OCI-LY7 (cell line): ENCODE measurements at regions not wholly inside any gene's neighbourhood (a gene's known extent, or its start where the extent isn't known, plus 50 kb on each side); places are given as distances from the start of the nearest gene placed in this dataset.

Experiments
- CTCF ChIP-seq: fragments of 200-600 bp; sonication (generic); conservative IDR thresholded peaks from 2 replicates; pipeline ENCODE4 v1.5.1; 2014; ENCODE audit warnings: mild to moderate bottlenecking, antibody characterized with exemption, low read length, moderate library complexity, mixed read lengths
- EZH2phosphoT487 ChIP-seq: fragments of 200-600 bp; sonication (generic); IDR thresholded peaks from 2 replicates; pipeline ENCODE4 v1.6.1; 2018; ENCODE audit warnings: low read depth, borderline replicate concordance, mild to moderate bottlenecking, mixed run types, antibody characterized with exemption, low read length, moderate library complexity, mixed read lengths

DNA sequence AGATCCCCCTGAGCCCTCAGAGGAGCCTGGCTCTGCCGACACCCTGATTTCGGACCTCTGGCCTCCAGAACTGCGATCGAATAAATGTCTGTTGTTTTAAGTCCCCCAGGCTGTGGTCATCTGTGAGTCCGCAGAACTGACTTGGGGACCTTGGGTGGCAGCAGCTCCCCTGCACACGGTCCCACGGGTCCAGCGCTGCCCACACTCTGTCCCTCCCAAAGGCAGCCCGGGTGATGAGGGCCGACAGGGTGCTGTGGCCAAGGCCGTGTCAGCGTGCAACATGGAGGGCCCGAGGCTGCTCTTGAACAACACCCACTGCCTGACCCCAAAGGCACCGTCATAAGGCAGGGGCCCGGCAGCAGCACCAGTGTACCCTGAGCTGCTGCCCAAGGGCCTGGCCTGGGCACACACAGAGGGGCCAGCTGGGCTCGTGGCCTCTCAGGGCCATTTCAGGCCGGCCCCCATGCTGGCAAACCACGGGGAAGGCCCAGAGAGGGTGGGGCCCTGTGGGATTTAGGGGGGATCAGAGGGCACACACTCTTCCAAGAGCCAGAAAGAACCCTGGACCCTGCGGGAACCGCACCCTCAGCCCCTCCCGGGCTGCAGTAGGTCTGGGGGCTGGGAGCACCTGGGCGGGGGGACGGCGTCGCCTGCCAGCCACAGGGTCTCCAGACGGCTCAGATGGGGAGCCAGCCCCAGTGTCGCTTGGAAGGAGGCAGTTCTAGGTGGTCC lies 77.1 kb upstream of the PRR5 start:
- no peak for TF ChIP-seq EZH2phosphoT487
- no peak for TF ChIP-seq CTCF
